ENCODE measurements at regions not wholly inside any gene's neighbourhood (a gene's known extent, or its start where the extent isn't known, plus 50 kb on each side); places are given as distances from the start of the nearest gene placed in this dataset.

DNA sequence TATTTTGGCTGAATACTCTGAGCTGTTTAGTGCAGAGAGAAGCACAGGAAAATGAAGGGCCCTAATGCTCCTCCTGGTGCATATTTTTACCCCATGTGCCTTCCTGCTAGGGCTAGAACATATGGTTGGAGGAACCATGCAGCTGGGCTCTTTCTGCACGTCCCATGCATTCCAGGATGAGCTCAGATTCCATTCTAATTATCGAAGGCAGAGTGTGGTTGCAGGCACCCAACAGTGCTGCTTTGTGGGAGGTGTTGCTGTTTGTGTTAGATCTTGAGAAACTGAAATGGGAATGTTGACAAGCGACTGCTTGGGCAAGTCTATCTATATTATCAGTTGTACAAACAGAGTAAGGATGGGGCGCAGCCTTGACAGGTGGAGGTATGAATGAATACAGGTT, 419.5 kb downstream of the DHX35 start:
- TF ChIP-seq, protein P1, sequence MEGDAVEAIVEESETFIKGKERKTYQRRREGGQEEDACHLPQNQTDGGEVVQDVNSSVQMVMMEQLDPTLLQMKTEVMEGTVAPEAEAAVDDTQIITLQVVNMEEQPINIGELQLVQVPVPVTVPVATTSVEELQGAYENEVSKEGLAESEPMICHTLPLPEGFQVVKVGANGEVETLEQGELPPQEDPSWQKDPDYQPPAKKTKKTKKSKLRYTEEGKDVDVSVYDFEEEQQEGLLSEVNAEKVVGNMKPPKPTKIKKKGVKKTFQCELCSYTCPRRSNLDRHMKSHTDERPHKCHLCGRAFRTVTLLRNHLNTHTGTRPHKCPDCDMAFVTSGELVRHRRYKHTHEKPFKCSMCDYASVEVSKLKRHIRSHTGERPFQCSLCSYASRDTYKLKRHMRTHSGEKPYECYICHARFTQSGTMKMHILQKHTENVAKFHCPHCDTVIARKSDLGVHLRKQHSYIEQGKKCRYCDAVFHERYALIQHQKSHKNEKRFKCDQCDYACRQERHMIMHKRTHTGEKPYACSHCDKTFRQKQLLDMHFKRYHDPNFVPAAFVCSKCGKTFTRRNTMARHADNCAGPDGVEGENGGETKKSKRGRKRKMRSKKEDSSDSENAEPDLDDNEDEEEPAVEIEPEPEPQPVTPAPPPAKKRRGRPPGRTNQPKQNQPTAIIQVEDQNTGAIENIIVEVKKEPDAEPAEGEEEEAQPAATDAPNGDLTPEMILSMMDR (conservative IDR thresholded peaks at IDR 0.05 in 1 of 2, IDR thresholded peaks at IDR 0.05 in 1 of 2; ENCODE audit: extremely low read depth in 1 of 2, insufficient read depth in 1 of 2, low read depth in 1 of 2, low read length in 2 of 2): no peak
- TF ChIP-seq EZH2 (IDR thresholded peaks at IDR 0.05; ENCODE audit: borderline replicate concordance, low read length): no peak
